HEK293 (cell line): ENCODE measurements at regions not wholly inside any gene's neighbourhood (a gene's known extent, or its start where the extent isn't known, plus 50 kb on each side); places are given as distances from the start of the nearest gene placed in this dataset.
A peak's percentile ranks its signal among the peaks of the same experiment; 100 is the strongest.

Experiments
- CTCF ChIA-PET: fragments of 350-600 bp; formaldehyde crosslinking; extraction: SDS; loops from one replicate; lab custom pipeline; 2021; ENCODE audit warnings: antibody characterized with exemption; lab: Yijun Ruan, JAX
- POLR2A ChIA-PET: fragments of 300-600 bp; formaldehyde crosslinking; extraction: SDS; loops from one replicate; lab custom pipeline; 2020; ENCODE audit warnings: antibody characterized with exemption, inconsistent platforms; lab: Yijun Ruan, JAX
- H3K27ac ChIP-seq: fragments of 200-500 bp; sonication (Bioruptor generic); 2 replicates; pipeline ENCODE4 v1.5.1; 2014; ENCODE audit warnings: low read depth, low read length, control low read depth, inconsistent platforms; ENCODE audit errors: extremely low read depth
- H3K36me3 ChIP-seq, 2 experiments: fragments of 200-500 bp in 1 of 2; sonication (Bioruptor generic) in 1 of 2; 1 replicate in 1 of 2; 2 replicates in 1 of 2; pipeline ENCODE4 v1.5.1; 2014 to 2017; ENCODE audit warnings: inconsistent platforms in 2 of 2, low read length in 2 of 2; ENCODE audit not compliant: control insufficient read depth in 2 of 2, insufficient read depth in 1 of 2
- H3K4me1 ChIP-seq: fragments of 200-500 bp; sonication (Bioruptor generic); 2 replicates; pipeline ENCODE4 v1.5.1; 2014; ENCODE audit warnings: mild to moderate bottlenecking, low read length, inconsistent platforms; ENCODE audit not compliant: control insufficient read depth, insufficient read depth
- H3K4me3 ChIP-seq: 2 replicates; pipeline ENCODE4 v1.5.1; 2011; ENCODE audit warnings: low read depth, mild to moderate bottlenecking, control low read depth, low read length, moderate library complexity
- H3K9me3 ChIP-seq: fragments of 200-500 bp; sonication (Bioruptor generic); 2 replicates; pipeline ENCODE4 v1.5.1; 2014; ENCODE audit warnings: low read depth, low read length, inconsistent platforms; ENCODE audit not compliant: control insufficient read depth, insufficient read depth
- GLI4 ChIP-seq: fragments of 450-650 bp; formaldehyde crosslinking; IDR thresholded peaks from 2 replicates; pipeline ENCODE4 v1.5.1; 2016; ENCODE audit warnings: missing biosample characterization, missing genetic modification characterization
- KLF16 ChIP-seq: fragments of 450-650 bp; formaldehyde crosslinking; IDR thresholded peaks from 2 replicates; pipeline ENCODE4 v1.5.1; 2017; ENCODE audit warnings: missing biosample characterization, missing genetic modification characterization
- SP2 ChIP-seq: fragments of 450-650 bp; formaldehyde crosslinking; IDR thresholded peaks from 2 replicates; pipeline ENCODE4 v1.5.1; 2016; ENCODE audit warnings: missing biosample characterization, missing genetic modification characterization
- ZBTB20 ChIP-seq: fragments of 450-650 bp; formaldehyde crosslinking; IDR thresholded peaks from 2 replicates; pipeline ENCODE4 v1.5.1; 2016; ENCODE audit warnings: missing biosample characterization, missing genetic modification characterization
- ZFP3 ChIP-seq: fragments of 450-650 bp; formaldehyde crosslinking; IDR thresholded peaks from 2 replicates; pipeline ENCODE4 v1.5.1; 2016; ENCODE audit warnings: low read depth, missing biosample characterization, missing genetic modification characterization
- ZNF132 ChIP-seq: fragments of 450-650 bp; formaldehyde crosslinking; IDR thresholded peaks from 2 replicates; pipeline ENCODE4 v1.5.1; 2017; ENCODE audit warnings: missing biosample characterization, missing genetic modification characterization, borderline replicate concordance
- ZNF140 ChIP-seq: fragments of 450-650 bp; formaldehyde crosslinking; IDR thresholded peaks from 2 replicates; pipeline ENCODE4 v1.5.1; 2016; ENCODE audit warnings: missing biosample characterization, missing genetic modification characterization
- ZNF175 ChIP-seq: fragments of 450-650 bp; formaldehyde crosslinking; IDR thresholded peaks from 2 replicates; pipeline ENCODE4 v1.5.1; 2016; ENCODE audit warnings: missing biosample characterization, missing genetic modification characterization
- ZNF24 ChIP-seq: fragments of 450-650 bp; formaldehyde crosslinking; IDR thresholded peaks from 2 replicates; pipeline ENCODE4 v1.5.1; 2016; ENCODE audit warnings: missing biosample characterization, missing genetic modification characterization
- ZNF335 ChIP-seq: fragments of 450-650 bp; formaldehyde crosslinking; conservative IDR thresholded peaks from 2 replicates; pipeline ENCODE4 v1.5.1; 2016; ENCODE audit warnings: missing biosample characterization, missing genetic modification characterization
- ZNF530 ChIP-seq: fragments of 450-650 bp; formaldehyde crosslinking; IDR thresholded peaks from 2 replicates; pipeline ENCODE4 v1.5.1; 2016; ENCODE audit warnings: low read depth, missing biosample characterization, missing genetic modification characterization
- ZNF544 ChIP-seq: fragments of 450-650 bp; formaldehyde crosslinking; IDR thresholded peaks from 2 replicates; pipeline ENCODE4 v1.5.0; 2017; ENCODE audit warnings: missing biosample characterization, missing genetic modification characterization
- ZNF548 ChIP-seq: fragments of 450-650 bp; formaldehyde crosslinking; IDR thresholded peaks from 2 replicates; pipeline ENCODE4 v1.5.1; 2016; ENCODE audit warnings: missing biosample characterization, missing genetic modification characterization
- ZNF670 ChIP-seq: fragments of 450-650 bp; formaldehyde crosslinking; IDR thresholded peaks from 2 replicates; pipeline ENCODE4 v1.5.1; 2016; ENCODE audit warnings: missing biosample characterization, missing genetic modification characterization, low read depth
- ZNF701 ChIP-seq: fragments of 450-650 bp; formaldehyde crosslinking; IDR thresholded peaks from 2 replicates; pipeline ENCODE4 v1.5.1; 2016; ENCODE audit warnings: missing biosample characterization, missing genetic modification characterization
- ZNF76 ChIP-seq: fragments of 450-650 bp; formaldehyde crosslinking; IDR thresholded peaks from 2 replicates; pipeline ENCODE4; 2016; ENCODE audit warnings: low read depth, missing biosample characterization, missing genetic modification characterization, borderline replicate concordance
- ZNF785 ChIP-seq: fragments of 450-650 bp; formaldehyde crosslinking; IDR thresholded peaks from 2 replicates; pipeline ENCODE4 v1.5.1; 2016; ENCODE audit warnings: missing biosample characterization, missing genetic modification characterization
- ZNF791 ChIP-seq: fragments of 450-650 bp; formaldehyde crosslinking; IDR thresholded peaks from 2 replicates; pipeline ENCODE4 v1.5.1; 2016; ENCODE audit warnings: missing biosample characterization, missing genetic modification characterization
- TF ChIP-seq, protein P1 (sequence below): fragments of 450-650 bp; formaldehyde crosslinking; IDR thresholded peaks from 2 replicates; pipeline ENCODE4 v1.5.1; 2016; ENCODE audit warnings: missing biosample characterization, missing genetic modification characterization
- TF ChIP-seq, protein P2 (sequence below): fragments of 450-650 bp; IDR thresholded peaks from 2 replicates; pipeline ENCODE4 v1.5.1; 2018; ENCODE audit warnings: missing biosample characterization, mild to moderate bottlenecking, missing genetic modification characterization
- TF ChIP-seq, protein P3 (sequence below): fragments of 450-650 bp; formaldehyde crosslinking; IDR thresholded peaks from 2 replicates; pipeline ENCODE4 v1.5.1; 2016; ENCODE audit warnings: missing biosample characterization, missing genetic modification characterization
- TF ChIP-seq, protein P4 (sequence below): fragments of 450-650 bp; formaldehyde crosslinking; IDR thresholded peaks from 2 replicates; pipeline ENCODE4 v1.5.1; 2017; ENCODE audit warnings: missing biosample characterization, missing genetic modification characterization
- TF ChIP-seq, protein P5 (sequence below): fragments of 450-650 bp; formaldehyde crosslinking; IDR thresholded peaks from 2 replicates; pipeline ENCODE4 v1.5.0; 2017; ENCODE audit warnings: missing biosample characterization, missing genetic modification characterization, borderline replicate concordance

DNA sequence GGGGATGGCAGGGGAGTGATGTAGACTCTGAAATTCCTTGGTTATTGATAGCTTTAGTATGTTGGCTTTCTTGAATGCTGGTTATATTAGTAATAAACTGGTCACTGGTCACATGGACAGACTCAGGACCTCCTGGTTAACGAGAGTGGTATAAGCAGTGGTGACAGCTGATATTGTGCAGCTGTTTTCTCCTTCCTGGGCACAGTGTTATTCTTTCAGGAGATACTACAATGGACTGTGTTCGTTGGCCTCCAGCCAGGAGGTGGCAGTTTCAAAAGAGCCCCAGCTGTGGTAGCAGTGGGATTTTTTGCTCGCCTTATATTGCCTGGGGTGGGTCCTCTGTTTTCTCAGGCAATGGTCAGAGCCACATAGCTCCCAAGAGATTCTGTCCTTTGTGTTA lies 181.6 kb upstream of the RBMS3 start:
- H3K27ac ChIP-seq: no peak overlapping the region
- H3K4me1 ChIP-seq: peaks cover 4% of the 10 kb centered on the region; the same call in 1 of the 2 replicates
- TF ChIP-seq, protein P1, sequence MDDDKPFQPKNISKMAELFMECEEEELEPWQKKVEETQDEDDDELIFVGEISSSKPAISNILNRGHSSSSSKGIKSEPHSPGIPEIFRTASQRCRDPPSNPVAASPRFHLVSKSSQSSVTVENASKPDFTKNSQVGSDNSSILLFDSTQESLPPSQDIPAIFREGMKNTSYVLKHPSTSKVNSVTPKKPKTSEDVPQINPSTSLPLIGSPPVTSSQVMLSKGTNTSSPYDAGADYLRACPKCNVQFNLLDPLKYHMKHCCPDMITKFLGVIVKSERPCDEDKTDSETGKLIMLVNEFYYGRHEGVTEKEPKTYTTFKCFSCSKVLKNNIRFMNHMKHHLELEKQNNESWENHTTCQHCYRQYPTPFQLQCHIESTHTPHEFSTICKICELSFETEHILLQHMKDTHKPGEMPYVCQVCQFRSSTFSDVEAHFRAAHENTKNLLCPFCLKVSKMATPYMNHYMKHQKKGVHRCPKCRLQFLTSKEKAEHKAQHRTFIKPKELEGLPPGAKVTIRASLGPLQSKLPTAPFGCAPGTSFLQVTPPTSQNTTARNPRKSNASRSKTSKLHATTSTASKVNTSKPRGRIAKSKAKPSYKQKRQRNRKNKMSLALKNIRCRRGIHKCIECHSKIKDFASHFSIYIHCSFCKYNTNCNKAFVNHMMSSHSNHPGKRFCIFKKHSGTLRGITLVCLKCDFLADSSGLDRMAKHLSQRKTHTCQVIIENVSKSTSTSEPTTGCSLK: no peak
- TF ChIP-seq, protein P2, sequence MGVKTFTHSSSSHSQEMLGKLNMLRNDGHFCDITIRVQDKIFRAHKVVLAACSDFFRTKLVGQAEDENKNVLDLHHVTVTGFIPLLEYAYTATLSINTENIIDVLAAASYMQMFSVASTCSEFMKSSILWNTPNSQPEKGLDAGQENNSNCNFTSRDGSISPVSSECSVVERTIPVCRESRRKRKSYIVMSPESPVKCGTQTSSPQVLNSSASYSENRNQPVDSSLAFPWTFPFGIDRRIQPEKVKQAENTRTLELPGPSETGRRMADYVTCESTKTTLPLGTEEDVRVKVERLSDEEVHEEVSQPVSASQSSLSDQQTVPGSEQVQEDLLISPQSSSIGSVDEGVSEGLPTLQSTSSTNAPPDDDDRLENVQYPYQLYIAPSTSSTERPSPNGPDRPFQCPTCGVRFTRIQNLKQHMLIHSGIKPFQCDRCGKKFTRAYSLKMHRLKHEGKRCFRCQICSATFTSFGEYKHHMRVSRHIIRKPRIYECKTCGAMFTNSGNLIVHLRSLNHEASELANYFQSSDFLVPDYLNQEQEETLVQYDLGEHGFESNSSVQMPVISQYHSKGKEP (tag by site-specific recombination): no peak
- TF ChIP-seq, protein P3, sequence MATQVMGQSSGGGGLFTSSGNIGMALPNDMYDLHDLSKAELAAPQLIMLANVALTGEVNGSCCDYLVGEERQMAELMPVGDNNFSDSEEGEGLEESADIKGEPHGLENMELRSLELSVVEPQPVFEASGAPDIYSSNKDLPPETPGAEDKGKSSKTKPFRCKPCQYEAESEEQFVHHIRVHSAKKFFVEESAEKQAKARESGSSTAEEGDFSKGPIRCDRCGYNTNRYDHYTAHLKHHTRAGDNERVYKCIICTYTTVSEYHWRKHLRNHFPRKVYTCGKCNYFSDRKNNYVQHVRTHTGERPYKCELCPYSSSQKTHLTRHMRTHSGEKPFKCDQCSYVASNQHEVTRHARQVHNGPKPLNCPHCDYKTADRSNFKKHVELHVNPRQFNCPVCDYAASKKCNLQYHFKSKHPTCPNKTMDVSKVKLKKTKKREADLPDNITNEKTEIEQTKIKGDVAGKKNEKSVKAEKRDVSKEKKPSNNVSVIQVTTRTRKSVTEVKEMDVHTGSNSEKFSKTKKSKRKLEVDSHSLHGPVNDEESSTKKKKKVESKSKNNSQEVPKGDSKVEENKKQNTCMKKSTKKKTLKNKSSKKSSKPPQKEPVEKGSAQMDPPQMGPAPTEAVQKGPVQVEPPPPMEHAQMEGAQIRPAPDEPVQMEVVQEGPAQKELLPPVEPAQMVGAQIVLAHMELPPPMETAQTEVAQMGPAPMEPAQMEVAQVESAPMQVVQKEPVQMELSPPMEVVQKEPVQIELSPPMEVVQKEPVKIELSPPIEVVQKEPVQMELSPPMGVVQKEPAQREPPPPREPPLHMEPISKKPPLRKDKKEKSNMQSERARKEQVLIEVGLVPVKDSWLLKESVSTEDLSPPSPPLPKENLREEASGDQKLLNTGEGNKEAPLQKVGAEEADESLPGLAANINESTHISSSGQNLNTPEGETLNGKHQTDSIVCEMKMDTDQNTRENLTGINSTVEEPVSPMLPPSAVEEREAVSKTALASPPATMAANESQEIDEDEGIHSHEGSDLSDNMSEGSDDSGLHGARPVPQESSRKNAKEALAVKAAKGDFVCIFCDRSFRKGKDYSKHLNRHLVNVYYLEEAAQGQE: 0 out of 2 replicates have a peak, but pooled peaks have one; percentile 32
- TF ChIP-seq ZNF76: no peak
- TF ChIP-seq, protein P4, sequence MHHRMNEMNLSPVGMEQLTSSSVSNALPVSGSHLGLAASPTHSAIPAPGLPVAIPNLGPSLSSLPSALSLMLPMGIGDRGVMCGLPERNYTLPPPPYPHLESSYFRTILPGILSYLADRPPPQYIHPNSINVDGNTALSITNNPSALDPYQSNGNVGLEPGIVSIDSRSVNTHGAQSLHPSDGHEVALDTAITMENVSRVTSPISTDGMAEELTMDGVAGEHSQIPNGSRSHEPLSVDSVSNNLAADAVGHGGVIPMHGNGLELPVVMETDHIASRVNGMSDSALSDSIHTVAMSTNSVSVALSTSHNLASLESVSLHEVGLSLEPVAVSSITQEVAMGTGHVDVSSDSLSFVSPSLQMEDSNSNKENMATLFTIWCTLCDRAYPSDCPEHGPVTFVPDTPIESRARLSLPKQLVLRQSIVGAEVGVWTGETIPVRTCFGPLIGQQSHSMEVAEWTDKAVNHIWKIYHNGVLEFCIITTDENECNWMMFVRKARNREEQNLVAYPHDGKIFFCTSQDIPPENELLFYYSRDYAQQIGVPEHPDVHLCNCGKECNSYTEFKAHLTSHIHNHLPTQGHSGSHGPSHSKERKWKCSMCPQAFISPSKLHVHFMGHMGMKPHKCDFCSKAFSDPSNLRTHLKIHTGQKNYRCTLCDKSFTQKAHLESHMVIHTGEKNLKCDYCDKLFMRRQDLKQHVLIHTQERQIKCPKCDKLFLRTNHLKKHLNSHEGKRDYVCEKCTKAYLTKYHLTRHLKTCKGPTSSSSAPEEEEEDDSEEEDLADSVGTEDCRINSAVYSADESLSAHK: peak; percentile 86
- ChIA-PET POLR2A (interaction anchor here (0.6 kb wide), 1 partner anchor 10 kb away, joined by 4 read pairs; no protein-coding TSS in a partner anchor), CTCF (no interaction called here)
- H3K4me3 ChIP-seq: no peak overlapping the region
- H3K36me3 ChIP-seq: no peaks in the 10 kb centered on the region
- H3K9me3 ChIP-seq: no peaks in the 10 kb centered on the region

DNA sequence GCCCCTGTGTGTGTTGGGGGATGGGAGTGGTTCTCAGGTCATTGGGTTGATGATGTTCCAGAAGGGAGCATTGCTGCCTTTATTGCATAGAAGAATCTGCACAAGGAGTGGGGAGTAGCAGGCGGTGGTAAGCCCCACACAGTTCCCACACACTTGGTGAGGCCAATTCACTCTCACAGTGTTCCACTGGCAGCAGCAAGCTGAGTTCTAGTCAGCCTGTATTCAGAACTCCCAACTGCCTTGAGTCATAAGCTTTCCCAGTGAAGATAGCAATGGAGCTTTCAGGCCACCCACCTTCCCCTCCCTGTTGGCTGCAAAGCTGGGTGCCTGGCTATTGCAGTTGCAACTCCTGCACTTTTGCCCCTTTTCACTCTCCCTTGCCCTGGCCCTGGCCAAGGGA lies 181.1 kb upstream of the RBMS3 start:
- POLR2A ChIA-PET: no interaction called here

DNA sequence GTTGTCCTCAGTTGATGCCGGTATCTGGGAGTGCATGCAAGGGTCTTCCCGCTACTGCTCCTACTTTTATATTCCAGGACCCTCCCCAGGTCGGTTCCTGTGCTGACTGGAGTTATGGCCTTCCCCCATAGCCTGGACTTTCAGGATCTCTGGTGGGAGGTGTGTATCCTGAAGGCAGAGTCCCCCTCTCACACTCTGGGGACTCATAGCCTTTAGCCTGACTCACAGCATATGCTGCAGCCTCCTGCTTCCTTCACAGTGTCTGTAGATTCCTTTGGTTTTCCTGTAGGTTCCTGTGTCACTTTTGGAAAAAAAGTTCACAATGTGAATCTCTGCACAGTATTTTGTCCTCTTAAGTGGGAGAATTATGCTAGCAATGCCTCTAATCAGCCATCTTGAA lies 180.6 kb upstream of the RBMS3 start:
- Histone ChIP-seq H3K4me3 (no peak overlapping the region), H3K4me1 (peaks cover 4% of the 10 kb centered on the region; the same call in 1 of the 2 replicates), H3K27ac (no peak overlapping the region), H3K36me3 (no peaks in the 10 kb centered on the region)
- CTCF ChIA-PET: no interaction called here
- no peak for TF ChIP-seq ZBTB20 (tag by site-specific recombination)
- TF ChIP-seq ZNF791: no peak
- TF ChIP-seq, protein P5, sequence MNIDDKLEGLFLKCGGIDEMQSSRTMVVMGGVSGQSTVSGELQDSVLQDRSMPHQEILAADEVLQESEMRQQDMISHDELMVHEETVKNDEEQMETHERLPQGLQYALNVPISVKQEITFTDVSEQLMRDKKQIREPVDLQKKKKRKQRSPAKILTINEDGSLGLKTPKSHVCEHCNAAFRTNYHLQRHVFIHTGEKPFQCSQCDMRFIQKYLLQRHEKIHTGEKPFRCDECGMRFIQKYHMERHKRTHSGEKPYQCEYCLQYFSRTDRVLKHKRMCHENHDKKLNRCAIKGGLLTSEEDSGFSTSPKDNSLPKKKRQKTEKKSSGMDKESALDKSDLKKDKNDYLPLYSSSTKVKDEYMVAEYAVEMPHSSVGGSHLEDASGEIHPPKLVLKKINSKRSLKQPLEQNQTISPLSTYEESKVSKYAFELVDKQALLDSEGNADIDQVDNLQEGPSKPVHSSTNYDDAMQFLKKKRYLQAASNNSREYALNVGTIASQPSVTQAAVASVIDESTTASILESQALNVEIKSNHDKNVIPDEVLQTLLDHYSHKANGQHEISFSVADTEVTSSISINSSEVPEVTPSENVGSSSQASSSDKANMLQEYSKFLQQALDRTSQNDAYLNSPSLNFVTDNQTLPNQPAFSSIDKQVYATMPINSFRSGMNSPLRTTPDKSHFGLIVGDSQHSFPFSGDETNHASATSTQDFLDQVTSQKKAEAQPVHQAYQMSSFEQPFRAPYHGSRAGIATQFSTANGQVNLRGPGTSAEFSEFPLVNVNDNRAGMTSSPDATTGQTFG (tag by site-specific recombination): no peak
- no peak for TF ChIP-seq ZNF548
- no peak for TF ChIP-seq GLI4 (tag by site-specific recombination)
- no peak for TF ChIP-seq ZNF670 (tag by site-specific recombination)
- TF ChIP-seq ZNF132 (tag by site-specific recombination): no peak
- no peak for TF ChIP-seq ZNF175
- no peak for TF ChIP-seq KLF16
- no peak for TF ChIP-seq SP2 (tag by site-specific recombination)
- TF ChIP-seq, all 188 proteins: peak for 0
- H3K9me3 ChIP-seq: no peaks in the 10 kb centered on the region
- POLR2A ChIA-PET: no interaction called here

More for the DNA sequence above, 181.1 kb upstream of the RBMS3 start:
- H3K9me3 ChIP-seq: no peaks in the 10 kb centered on the region
- H3K4me1 ChIP-seq: peaks cover 4% of the 10 kb centered on the region; the same call in 1 of the 2 replicates
- CTCF ChIA-PET: no interaction called here
- no peaks in the 10 kb centered on the region for H3K36me3 ChIP-seq
- no peak overlapping the region for H3K27ac ChIP-seq
- TF ChIP-seq ZNF24: no peak
- no peak for TF ChIP-seq ZNF530 (tag by site-specific recombination)
- no peak for TF ChIP-seq ZNF175
- TF ChIP-seq ZNF140 (tag by site-specific recombination): no peak
- TF ChIP-seq ZNF335 (tag by site-specific recombination): no peak
- no peak for TF ChIP-seq ZFP3
- no peak for TF ChIP-seq ZNF544
- no peak for TF ChIP-seq ZNF785 (tag by site-specific recombination)
- no peak for TF ChIP-seq SP2 (tag by site-specific recombination)
- no peak for TF ChIP-seq ZNF701 (tag by site-specific recombination)
- TF ChIP-seq, all 188 proteins: peak for 0
- H3K4me3 ChIP-seq: no peak overlapping the region
